ENCODE measurements at regions not wholly inside any gene's neighbourhood (a gene's known extent, or its start where the extent isn't known, plus 50 kb on each side); places are given as distances from the start of the nearest gene placed in this dataset.

DNA sequence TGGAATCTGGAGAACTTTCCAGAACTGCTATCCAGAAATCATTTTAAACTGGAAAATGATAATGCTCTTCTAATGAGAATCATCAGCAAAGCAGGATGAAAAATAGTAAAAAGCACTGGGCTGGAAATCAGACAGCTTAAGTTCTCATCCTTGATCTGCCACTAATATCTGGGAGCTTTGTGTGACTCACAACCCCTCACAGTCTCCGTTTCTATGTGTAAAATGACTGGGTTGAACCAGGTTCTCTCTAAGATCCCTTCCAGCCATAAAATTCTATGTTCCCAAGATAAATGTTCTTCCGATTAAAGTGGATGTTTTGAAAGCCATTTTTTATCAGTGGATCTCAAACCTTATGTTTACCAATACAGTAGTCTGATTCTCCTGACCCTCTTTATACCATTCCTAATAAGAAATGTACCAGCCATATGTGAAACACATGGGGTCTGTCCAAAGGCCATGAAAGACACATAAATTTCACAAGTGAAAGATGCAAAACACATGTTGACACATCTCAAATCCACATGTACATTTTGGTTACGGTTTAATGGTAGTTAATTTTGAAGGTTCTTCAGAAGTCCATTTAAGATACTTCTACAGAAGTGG, 188.8 kb downstream of the EN1 start:
- no peak for DNase-seq (ENCODE audit: low spot score)
- ChIA-PET POLR2A (ENCODE audit: low non-redundant PET) (no interaction called here), CTCF (no interaction called here)
- no peak overlapping the region for H3K27ac ChIP-seq
- TF ChIP-seq, protein P1, sequence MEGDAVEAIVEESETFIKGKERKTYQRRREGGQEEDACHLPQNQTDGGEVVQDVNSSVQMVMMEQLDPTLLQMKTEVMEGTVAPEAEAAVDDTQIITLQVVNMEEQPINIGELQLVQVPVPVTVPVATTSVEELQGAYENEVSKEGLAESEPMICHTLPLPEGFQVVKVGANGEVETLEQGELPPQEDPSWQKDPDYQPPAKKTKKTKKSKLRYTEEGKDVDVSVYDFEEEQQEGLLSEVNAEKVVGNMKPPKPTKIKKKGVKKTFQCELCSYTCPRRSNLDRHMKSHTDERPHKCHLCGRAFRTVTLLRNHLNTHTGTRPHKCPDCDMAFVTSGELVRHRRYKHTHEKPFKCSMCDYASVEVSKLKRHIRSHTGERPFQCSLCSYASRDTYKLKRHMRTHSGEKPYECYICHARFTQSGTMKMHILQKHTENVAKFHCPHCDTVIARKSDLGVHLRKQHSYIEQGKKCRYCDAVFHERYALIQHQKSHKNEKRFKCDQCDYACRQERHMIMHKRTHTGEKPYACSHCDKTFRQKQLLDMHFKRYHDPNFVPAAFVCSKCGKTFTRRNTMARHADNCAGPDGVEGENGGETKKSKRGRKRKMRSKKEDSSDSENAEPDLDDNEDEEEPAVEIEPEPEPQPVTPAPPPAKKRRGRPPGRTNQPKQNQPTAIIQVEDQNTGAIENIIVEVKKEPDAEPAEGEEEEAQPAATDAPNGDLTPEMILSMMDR (conservative IDR thresholded peaks at IDR 0.05; ENCODE audit: low read depth): no peak

DNA sequence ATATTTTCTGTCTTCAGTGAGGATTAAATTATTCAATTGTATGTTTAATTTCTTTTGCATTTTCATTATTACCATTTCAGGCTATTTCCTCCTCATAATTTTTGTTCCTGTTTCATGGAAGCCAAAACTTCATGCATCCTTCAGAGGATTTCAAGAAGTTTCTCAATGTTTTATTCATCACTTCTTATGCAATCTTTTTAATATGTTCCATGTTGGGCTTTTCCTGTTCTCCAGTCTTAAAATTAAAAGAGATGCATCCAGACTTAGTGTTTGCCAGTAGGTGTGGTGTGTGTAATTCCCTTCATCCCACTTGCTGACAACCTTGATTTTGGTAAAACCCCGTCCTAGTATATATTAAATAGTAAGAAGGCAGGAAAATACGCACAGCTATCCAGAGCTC, 190.0 kb downstream of the EN1 start:
- CTCF ChIA-PET: no interaction called here
- POLR2A ChIA-PET (ENCODE audit: low non-redundant PET): no interaction called here
- no peak for DNase-seq (ENCODE audit: low spot score)
- H3K27ac ChIP-seq: no peak overlapping the region
- TF ChIP-seq, protein P1 (conservative IDR thresholded peaks at IDR 0.05; ENCODE audit: low read depth): no peak

DNA sequence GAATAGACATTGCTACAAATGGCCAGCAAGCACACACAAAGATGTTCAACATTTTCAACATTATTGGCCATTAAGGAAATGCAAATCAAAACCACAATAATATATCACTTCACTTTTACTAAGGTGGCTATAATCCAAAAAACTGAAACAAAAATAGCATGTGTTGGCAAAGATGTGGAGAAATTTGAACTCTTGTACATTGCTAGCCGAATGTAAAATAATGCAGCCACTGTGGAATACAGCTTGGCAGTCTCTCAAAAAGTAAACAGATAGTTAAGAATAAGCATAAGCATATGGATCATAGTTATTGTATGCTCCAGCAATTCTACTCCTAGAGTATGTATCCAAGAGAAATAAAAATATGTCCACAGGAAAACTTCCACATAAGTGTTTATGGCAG, 192.5 kb downstream of the EN1 start:
- H3K27ac ChIP-seq: no peak overlapping the region
- ChIA-PET CTCF (no interaction called here), POLR2A (ENCODE audit: low non-redundant PET) (no interaction called here)
- TF ChIP-seq, protein P1 (conservative IDR thresholded peaks at IDR 0.05; ENCODE audit: low read depth): no peak
- DNase-seq (ENCODE audit: low spot score): no peak

DNA sequence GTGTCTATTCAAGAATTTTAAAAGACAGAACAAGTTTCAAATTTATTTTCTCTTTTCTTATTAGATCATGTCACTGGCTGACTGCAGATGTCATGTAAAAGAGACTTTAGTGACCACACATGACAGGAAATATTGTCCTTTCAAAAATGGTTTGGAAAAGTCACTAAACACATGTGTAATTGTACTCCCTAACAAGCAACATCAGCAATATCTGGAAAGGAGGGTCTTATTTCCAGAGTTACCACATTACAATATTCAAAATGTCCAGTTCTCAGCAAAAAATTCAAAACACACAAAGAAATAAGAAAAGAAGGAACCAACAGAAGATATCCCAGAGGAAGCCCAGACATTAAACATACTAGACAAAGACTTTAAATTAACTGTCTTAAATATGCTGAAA, 197.1 kb downstream of the EN1 start:
- CTCF ChIA-PET: no interaction called here
- POLR2A ChIA-PET (ENCODE audit: low non-redundant PET): no interaction called here
- no peak overlapping the region for H3K27ac ChIP-seq
- no peak for DNase-seq (ENCODE audit: low spot score)
- TF ChIP-seq, protein P1 (conservative IDR thresholded peaks at IDR 0.05; ENCODE audit: low read depth): no peak

DNA sequence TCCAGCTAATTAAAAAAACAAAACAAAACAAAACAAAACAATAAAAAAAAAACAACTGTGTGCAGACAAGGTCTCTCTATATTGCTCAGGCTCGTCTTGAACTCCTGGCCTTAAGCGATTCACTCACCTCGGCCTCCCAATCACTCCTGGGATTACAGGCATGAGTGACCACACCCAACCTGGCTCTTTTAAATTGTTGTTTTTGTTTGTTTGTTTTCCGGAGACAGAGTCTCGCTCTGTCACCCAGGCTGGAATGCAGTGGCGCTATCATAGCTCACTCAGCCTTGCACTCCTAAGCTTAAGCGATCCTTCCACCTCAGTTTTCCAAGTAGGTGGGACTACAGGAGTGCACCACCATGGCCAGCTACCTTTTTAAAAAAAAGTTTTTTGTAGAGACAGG, 201.6 kb downstream of the EN1 start:
- TF ChIP-seq, protein P1 (conservative IDR thresholded peaks at IDR 0.05; ENCODE audit: low read depth): no peak
- POLR2A ChIA-PET (ENCODE audit: low non-redundant PET): no interaction called here
- H3K27ac ChIP-seq: no peak overlapping the region
- CTCF ChIA-PET: no interaction called here
- no peak for DNase-seq (ENCODE audit: low spot score)

DNA sequence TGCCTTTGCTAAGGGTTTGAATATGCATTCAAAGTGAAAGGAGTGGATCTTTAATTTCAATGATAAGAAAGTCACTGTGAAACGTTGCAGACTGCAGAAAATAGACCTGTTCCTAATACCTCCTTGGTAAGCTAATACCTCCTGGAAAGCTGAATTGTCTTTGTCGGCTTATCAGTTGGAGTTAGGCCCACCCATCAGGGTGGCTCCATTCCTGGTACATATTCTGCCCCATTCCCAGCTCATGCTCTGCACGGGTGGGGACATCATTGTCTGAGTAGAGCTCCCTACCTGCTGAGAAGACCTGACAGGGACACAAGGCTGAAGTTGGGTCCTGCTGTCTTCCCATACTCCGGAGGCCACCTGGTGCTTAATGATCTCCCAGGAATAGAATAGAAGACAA, 203.3 kb downstream of the EN1 start:
- no peak overlapping the region for H3K27ac ChIP-seq
- CTCF ChIA-PET: interaction anchor here (0.6 kb wide), 1 partner anchor 401 kb away, joined by 3 read pairs; no protein-coding TSS in a partner anchor
- TF ChIP-seq, protein P1 (conservative IDR thresholded peaks at IDR 0.05; ENCODE audit: low read depth): no peak
- no peak for DNase-seq (ENCODE audit: low spot score)
- POLR2A ChIA-PET (ENCODE audit: low non-redundant PET): no interaction called here

DNA sequence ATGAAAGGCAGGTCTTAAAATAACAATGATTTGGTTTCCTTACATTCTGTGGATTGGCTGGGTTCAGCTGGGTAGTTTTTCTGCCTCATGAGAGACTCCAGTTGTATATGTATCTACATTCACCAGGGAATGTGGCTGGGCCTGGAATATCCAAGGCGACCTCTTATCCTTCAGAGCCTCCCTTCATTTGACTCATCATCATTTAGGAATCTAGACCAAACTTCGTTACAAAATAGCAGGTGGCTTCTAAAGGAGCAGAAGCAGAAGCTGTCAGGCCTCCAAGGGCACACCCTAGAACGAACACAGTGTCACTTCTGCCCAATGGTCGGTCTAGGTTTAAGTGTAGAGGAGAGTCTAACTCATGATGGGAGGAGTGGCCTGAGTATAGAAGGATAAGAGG, 204.2 kb downstream of the EN1 start:
- H3K27ac ChIP-seq: no peak overlapping the region
- no peak for DNase-seq (ENCODE audit: low spot score)
- ChIA-PET CTCF (no interaction called here), POLR2A (ENCODE audit: low non-redundant PET) (no interaction called here)
- TF ChIP-seq, protein P1 (conservative IDR thresholded peaks at IDR 0.05; ENCODE audit: low read depth): no peak

Measured in RWPE1 (cell line).